ENCODE measurements at regions not wholly inside any gene's neighbourhood (a gene's known extent, or its start where the extent isn't known, plus 50 kb on each side); places are given as distances from the start of the nearest gene placed in this dataset.

- in situ Hi-C loops (cut with HindIII; ENCODE audit: low sequenced_read_pairs) = no loop called here
- no peak for DNase-seq (ENCODE audit: low spot score)
Measured at GRCh38 chr18:38038242-38038641, 472.6 kb upstream of the CELF4 start.

GRCh38 chr18:38035193-38035592 is 469.6 kb upstream of the CELF4 start:
- DNase-seq (ENCODE audit: low spot score) = no peak
- in situ Hi-C loops (cut with HindIII; ENCODE audit: low sequenced_read_pairs) = no loop called here

DNA sequence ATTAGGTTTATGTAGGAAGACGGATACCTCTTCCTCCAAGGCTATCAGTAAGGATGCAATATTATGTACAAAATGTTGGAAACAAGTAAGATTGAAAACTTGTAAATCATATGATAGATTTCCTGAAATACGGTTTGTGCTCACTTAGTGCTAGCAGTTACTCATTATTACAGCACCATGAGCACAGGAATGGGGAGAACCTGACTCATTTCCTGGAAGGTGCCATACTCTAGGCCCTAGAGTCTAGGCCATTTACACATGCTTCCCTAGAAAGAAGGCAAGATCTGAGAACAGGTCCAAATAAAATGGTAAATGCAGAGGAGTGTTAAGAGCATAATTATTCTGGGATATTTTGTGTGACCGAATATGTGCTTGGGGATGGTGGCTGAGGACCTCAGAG is 467.7 kb upstream of the CELF4 start:
- DNase-seq (ENCODE audit: low spot score) = no peak
- in situ Hi-C loops (cut with HindIII; ENCODE audit: low sequenced_read_pairs) = no loop called here

DNA sequence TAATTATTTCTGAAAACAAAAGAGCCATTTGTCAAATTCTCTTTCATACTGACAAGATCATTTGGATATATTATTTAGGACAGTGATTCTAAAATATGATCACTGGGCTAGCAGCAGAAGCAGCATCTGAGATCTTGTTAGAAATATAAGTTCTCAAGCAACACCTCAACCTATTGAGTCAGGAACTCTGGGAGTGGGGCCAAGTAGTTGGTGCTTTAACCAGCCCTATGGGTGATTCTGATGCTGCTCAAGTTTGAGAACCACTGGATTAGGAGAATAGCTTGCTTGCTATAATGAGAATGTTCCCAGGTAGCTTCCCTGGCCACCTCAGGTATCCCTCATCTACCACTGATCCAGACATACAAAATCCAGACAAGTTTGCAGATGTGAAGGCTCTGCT is 466.9 kb upstream of the CELF4 start:
- no peak for DNase-seq (ENCODE audit: low spot score)
- in situ Hi-C loops (cut with HindIII; ENCODE audit: low sequenced_read_pairs) = no loop called here

- DNase-seq (ENCODE audit: low spot score) = peak; percentile 92
- in situ Hi-C loops (cut with HindIII; ENCODE audit: low sequenced_read_pairs) = no loop called here
Measured at GRCh38 chr18:38028946-38029345, 463.3 kb upstream of the CELF4 start.

GRCh38 chr18:38025433-38026038 is 459.9 kb upstream of the CELF4 start:
- DNase-seq (ENCODE audit: low spot score) = no peak
- in situ Hi-C loops (cut with HindIII; ENCODE audit: low sequenced_read_pairs) = no loop called here

DNA sequence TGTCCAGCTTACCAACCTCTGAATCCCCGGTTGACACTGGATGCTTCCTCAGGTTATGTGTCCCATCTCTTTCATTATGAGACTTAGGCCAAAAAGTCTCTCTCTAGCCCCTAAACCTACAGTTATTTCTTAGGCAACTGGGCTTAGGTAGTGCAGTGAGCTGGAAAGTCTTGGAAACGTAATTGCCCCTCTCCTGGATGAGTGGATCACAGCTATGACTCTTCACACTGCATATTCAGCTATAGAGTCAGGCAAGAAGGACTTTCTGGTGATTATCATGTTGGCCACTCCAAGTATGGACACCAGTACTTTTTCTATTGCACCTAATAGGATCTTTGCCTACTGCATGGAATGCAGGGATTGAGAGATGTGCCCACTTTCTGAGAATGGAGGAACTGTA is 458.3 kb upstream of the CELF4 start:
- no peak for DNase-seq (ENCODE audit: low spot score)
- in situ Hi-C loops (cut with HindIII; ENCODE audit: low sequenced_read_pairs) = no loop called here

GRCh38 chr18:38022234-38022633 is 456.6 kb upstream of the CELF4 start:
- in situ Hi-C loops (cut with HindIII; ENCODE audit: low sequenced_read_pairs) = no loop called here
- no peak for DNase-seq (ENCODE audit: low spot score)

GRCh38 chr18:38019292-38019691 is 453.7 kb upstream of the CELF4 start:
- DNase-seq (ENCODE audit: low spot score) = no peak
- in situ Hi-C loops (cut with HindIII; ENCODE audit: low sequenced_read_pairs) = no loop called here

GRCh38 chr18:38010971-38011857 is 445.6 kb upstream of the CELF4 start:
- in situ Hi-C loops (cut with HindIII; ENCODE audit: low sequenced_read_pairs) = no loop called here

DNA sequence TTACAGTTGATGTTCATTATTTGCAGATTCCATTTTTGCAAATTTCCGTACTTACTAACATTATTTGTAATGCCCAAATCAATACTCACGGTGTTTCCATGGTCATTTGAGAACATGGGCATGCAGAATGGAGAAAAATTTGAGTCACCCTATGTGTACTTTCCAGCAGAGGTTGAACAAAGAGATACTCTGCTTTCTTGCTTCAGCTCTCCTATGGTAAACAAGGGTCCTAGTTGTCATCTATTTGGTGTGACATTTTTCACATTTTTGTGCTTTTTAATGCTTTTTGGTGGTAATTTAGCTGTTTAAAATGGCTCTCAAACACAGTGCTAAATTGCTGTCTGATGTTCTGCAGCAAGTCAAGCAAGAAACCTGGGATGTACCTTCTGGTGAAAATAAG is 444.4 kb upstream of the CELF4 start:
- no peak for DNase-seq (ENCODE audit: low spot score)
- in situ Hi-C loops (cut with HindIII; ENCODE audit: low sequenced_read_pairs) = no loop called here

More at GRCh38 chr18:38010971-38011857, 445.6 kb upstream of the CELF4 start:
- DNase-seq (ENCODE audit: low spot score) = no peak

- in situ Hi-C loops (cut with HindIII; ENCODE audit: low sequenced_read_pairs) = no loop called here
- no peak for DNase-seq (ENCODE audit: low spot score)
Measured at GRCh38 chr18:38009320-38009719, 443.7 kb upstream of the CELF4 start.

DNA sequence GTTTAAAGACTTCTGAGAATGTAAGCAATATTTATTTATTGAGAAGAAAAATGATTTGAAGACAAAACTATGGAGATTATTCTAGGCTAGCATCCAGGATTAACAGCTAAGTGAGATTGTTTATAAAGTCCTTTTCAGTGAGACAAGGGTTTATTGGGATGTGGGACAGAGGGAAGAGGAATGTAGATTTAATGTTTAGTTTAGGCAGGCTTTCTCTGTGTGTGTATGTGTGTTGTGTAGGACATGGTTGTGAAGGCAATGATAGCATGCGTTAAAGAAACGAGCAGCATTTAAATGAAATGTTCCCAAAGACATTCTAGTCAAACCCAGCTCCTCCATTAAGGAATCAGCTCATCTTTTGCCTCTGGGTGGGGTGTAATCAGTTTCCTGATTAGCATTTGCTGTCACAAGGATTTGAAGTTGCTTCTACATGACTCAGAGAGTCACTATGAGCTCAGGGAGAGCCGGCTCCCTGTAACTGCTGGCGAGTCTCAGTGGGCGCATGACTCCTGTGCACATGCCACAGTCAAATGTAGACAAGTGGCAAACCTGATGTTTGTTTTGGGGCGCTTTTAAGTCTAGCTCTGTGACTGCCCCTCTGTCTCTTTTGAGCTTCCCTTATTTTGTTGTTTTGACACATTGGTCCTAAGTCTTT is 442.2 kb upstream of the CELF4 start:
- no peak for DNase-seq (ENCODE audit: low spot score)
- in situ Hi-C loops (cut with HindIII; ENCODE audit: low sequenced_read_pairs) = no loop called here

DNA sequence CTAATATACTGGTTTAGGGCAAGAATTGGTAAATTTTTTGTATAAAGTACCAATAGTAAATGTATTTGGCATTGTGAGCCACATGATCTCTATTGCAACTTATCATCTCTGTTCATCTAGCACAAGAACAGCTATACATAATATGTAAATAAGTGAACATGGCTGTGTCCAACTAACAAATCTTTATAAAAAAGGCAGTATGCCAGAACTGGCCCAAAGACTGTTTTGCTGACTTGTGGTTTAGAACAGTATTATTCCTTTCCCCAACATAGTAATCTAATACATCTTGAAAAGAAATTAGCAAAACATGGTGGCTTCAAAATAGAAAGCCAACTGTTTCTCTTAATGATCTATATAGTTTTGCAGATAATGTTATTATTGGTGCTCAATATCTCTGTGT is 441.4 kb upstream of the CELF4 start:
- in situ Hi-C loops (cut with HindIII; ENCODE audit: low sequenced_read_pairs) = no loop called here
- DNase-seq (ENCODE audit: low spot score) = peak; percentile 8

GRCh38 chr18:38006541-38006940 is 440.9 kb upstream of the CELF4 start:
- in situ Hi-C loops (cut with HindIII; ENCODE audit: low sequenced_read_pairs) = no loop called here
- DNase-seq (ENCODE audit: low spot score) = peak; percentile 74

DNA sequence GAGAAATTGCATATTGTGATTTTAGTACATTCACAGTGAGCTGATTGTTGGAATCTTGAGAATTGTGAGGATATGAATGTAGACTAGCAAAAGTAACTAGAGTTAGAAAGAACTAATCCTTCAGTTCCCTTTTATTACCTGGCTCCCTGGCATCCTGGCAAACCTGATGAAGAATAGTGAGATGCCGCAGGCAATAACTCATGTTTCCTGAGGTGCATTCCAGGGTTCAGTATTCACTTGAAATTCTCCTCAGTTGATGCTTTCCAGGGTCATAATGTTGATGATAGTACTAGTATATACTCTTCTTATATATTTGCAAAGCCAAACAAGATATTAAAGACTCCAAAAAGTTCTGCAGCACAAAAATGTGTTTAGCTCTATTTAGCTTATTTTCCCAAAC is 432.1 kb upstream of the CELF4 start:
- no peak for DNase-seq (ENCODE audit: low spot score)
- in situ Hi-C loops (cut with HindIII; ENCODE audit: low sequenced_read_pairs) = no loop called here

GRCh38 chr18:37987901-37988300 is 422.3 kb upstream of the CELF4 start:
- DNase-seq (ENCODE audit: low spot score) = no peak
- in situ Hi-C loops (cut with HindIII; ENCODE audit: low sequenced_read_pairs) = no loop called here

DNA sequence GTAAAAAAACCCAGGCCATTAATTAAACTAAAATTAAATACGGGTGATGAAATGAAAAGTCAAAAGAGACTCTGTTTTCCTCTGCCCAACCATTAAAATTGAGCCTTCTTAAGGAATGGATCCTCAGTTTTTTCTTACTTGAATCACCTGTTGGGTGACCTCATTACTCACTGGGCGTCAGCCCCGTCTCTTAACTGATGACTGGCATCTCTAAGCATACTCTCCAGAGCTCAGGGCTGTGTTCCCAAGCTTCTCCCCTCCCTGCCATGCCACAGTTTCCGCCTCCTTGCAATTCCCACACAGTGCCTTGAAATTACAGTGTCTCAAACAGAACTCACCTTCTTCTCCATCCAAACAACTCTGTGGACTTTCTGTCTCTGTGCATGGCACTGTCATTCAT is 421.1 kb upstream of the CELF4 start:
- DNase-seq (ENCODE audit: low spot score) = no peak
- in situ Hi-C loops (cut with HindIII; ENCODE audit: low sequenced_read_pairs) = no loop called here

DNA sequence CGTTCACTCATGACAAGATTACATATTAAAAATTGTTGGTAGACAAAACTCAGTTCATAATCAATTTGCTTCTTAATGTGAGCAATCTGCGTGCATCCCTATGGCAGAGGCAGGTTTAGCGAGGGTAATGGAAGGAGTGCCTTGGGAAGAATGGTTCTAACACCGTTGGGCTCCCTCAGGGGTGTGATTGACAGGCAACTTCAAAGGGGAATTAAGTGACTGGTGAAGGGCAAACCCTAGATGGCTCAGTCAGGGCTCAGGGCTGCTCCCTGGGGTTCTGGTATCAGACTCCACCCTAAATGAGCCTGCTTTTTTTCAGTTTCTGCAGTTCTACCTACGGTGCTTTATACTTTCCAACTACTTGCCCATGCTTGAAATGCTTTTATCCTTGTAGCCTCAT is 419.5 kb upstream of the CELF4 start:
- no peak for DNase-seq (ENCODE audit: low spot score)
- in situ Hi-C loops (cut with HindIII; ENCODE audit: low sequenced_read_pairs) = no loop called here

DNA sequence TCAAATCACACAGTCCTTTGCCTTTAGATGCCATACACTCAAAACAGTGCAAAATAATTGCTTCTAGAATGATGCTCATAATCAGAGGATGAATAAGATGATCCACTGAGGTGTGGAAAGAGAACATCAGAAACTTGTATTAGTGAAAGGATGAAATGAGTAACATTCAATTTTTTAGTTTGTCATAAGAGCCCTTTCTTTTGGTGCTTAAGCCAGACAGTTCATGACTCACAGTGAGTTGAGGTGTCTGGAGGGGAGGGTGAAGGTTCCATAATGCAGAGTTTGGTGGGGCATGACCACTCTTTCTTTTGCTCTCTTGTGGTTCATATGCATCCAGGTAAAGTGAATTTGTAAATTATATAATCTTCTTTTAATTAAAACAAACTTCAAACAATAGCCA is 415.0 kb upstream of the CELF4 start:
- no peak for DNase-seq (ENCODE audit: low spot score)
- in situ Hi-C loops (cut with HindIII; ENCODE audit: low sequenced_read_pairs) = no loop called here

Measured in G401 (cell line).